ENCODE measurements at regions not wholly inside any gene's neighbourhood (a gene's known extent, or its start where the extent isn't known, plus 50 kb on each side); places are given as distances from the start of the nearest gene placed in this dataset.

- DNase-seq, result no peak
These were observed 356.9 kb upstream of the CCDC196 start for GRCh38 chr14:66129224-66129623.

- no peak for DNase-seq
These were observed 355.1 kb upstream of the CCDC196 start for GRCh38 chr14:66131111-66131510.

- no peak for DNase-seq
These were observed 352.5 kb upstream of the CCDC196 start for GRCh38 chr14:66133666-66134065.

- no peak for DNase-seq
These were observed 350.3 kb upstream of the CCDC196 start for GRCh38 chr14:66135831-66136230.

- DNase-seq, result no peak
These were observed 349.1 kb upstream of the CCDC196 start for GRCh38 chr14:66137081-66137480.

GRCh38 chr14:66139432-66139831 lies 346.7 kb upstream of the CCDC196 start:
- DNase-seq, result no peak

GRCh38 chr14:66140213-66140918 lies 345.8 kb upstream of the CCDC196 start:
- no peak for DNase-seq

GRCh38 chr14:66140963-66141362 lies 345.2 kb upstream of the CCDC196 start:
- DNase-seq, result no peak

GRCh38 chr14:66141733-66142132 lies 344.4 kb upstream of the CCDC196 start:
- no peak for DNase-seq

- no peak for DNase-seq
These were observed 342.6 kb upstream of the CCDC196 start for GRCh38 chr14:66143387-66144112.

GRCh38 chr14:66152302-66152701 lies 333.9 kb upstream of the CCDC196 start:
- no peak for DNase-seq

GRCh38 chr14:66152747-66153146 lies 333.4 kb upstream of the CCDC196 start:
- no peak for DNase-seq

GRCh38 chr14:66163023-66163422 lies 323.1 kb upstream of the CCDC196 start:
- DNase-seq, result no peak

GRCh38 chr14:66165337-66165736 lies 320.8 kb upstream of the CCDC196 start:
- DNase-seq, result no peak

- DNase-seq, result no peak
These were observed 311.7 kb upstream of the CCDC196 start for GRCh38 chr14:66174453-66174891.

- DNase-seq, result no peak
These were observed 308.2 kb upstream of the CCDC196 start for GRCh38 chr14:66177935-66178334.

GRCh38 chr14:66196670-66197069 lies 289.5 kb upstream of the CCDC196 start:
- no peak for DNase-seq

GRCh38 chr14:66197276-66197675 lies 288.9 kb upstream of the CCDC196 start:
- no peak for DNase-seq

- DNase-seq, result no peak
These were observed 279.6 kb upstream of the CCDC196 start for GRCh38 chr14:66206554-66206953.

- DNase-seq, result no peak
These were observed 269.4 kb upstream of the CCDC196 start for GRCh38 chr14:66216763-66217162.

- no peak for DNase-seq
These were observed 266.3 kb upstream of the CCDC196 start for GRCh38 chr14:66219886-66220285.

GRCh38 chr14:66224492-66225178 lies 261.5 kb upstream of the CCDC196 start:
- DNase-seq, result no peak

- DNase-seq, result no peak
These were observed 260.8 kb upstream of the CCDC196 start for GRCh38 chr14:66225337-66225736.
